ENCODE measurements at regions not wholly inside any gene's neighbourhood (a gene's known extent, or its start where the extent isn't known, plus 50 kb on each side); places are given as distances from the start of the nearest gene placed in this dataset.
A peak's percentile ranks its signal among the peaks of the same experiment; 100 is the strongest.

GRCh38 chr7:54932818-54933543, 85.8 kb upstream of the EGFR start:
- TF ChIP-seq, protein P1, sequence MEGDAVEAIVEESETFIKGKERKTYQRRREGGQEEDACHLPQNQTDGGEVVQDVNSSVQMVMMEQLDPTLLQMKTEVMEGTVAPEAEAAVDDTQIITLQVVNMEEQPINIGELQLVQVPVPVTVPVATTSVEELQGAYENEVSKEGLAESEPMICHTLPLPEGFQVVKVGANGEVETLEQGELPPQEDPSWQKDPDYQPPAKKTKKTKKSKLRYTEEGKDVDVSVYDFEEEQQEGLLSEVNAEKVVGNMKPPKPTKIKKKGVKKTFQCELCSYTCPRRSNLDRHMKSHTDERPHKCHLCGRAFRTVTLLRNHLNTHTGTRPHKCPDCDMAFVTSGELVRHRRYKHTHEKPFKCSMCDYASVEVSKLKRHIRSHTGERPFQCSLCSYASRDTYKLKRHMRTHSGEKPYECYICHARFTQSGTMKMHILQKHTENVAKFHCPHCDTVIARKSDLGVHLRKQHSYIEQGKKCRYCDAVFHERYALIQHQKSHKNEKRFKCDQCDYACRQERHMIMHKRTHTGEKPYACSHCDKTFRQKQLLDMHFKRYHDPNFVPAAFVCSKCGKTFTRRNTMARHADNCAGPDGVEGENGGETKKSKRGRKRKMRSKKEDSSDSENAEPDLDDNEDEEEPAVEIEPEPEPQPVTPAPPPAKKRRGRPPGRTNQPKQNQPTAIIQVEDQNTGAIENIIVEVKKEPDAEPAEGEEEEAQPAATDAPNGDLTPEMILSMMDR (IDR thresholded peaks at IDR 0.05) = no peak
- no peaks in the 10 kb centered on the region for H3K36me3 Mint-ChIP-seq (ENCODE audit: unreplicated experiment)
- peak overlapping the region; percentile 87 for H3K4me3 Mint-ChIP-seq (ENCODE audit: unreplicated experiment)
- H3K4me1 Mint-ChIP-seq (ENCODE audit: unreplicated experiment) = peaks cover 11% of the 10 kb centered on the region
- no peaks in the 10 kb centered on the region for H3K27me3 Mint-ChIP-seq (ENCODE audit: unreplicated experiment)
- no peak for DNase-seq (ENCODE audit: extremely low spot score, unreplicated experiment)
- peak overlapping the region; percentile 87 for H3K27ac Mint-ChIP-seq (ENCODE audit: unreplicated experiment)
- H3K9me3 Mint-ChIP-seq (ENCODE audit: unreplicated experiment) = peaks cover 26% of the 10 kb centered on the region

DNA sequence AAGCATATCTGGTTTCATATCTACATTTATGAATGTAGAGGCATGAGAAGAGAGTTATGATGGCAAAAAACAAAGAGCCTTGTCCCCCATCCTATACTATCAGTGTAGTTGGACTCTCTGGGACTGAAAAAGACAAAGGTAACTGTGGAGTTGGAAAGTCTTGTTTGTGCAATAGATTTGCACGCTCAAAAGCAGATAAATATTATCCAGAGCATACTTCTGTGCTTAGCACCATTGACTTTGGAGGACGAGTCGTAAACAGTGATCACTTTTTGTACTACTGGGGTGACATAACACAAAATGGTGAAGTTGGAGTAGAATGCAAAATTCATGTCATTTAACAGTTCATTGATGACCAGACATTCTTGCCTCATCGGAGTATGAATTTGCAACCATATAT, 85.2 kb upstream of the EGFR start:
- no peak for DNase-seq (ENCODE audit: extremely low spot score, unreplicated experiment)
- H3K4me3 Mint-ChIP-seq (ENCODE audit: unreplicated experiment) = peak overlapping the region; percentile 87
- H3K27me3 Mint-ChIP-seq (ENCODE audit: unreplicated experiment) = no peaks in the 10 kb centered on the region
- peak overlapping the region; percentile 87 for H3K27ac Mint-ChIP-seq (ENCODE audit: unreplicated experiment)
- H3K4me1 Mint-ChIP-seq (ENCODE audit: unreplicated experiment) = peaks cover 11% of the 10 kb centered on the region
- TF ChIP-seq, protein P1 (IDR thresholded peaks at IDR 0.05) = no peak
- H3K9me3 Mint-ChIP-seq (ENCODE audit: unreplicated experiment) = peaks cover 23% of the 10 kb centered on the region
- H3K36me3 Mint-ChIP-seq (ENCODE audit: unreplicated experiment) = no peaks in the 10 kb centered on the region

GRCh38 chr7:54940748-54941147, 78.1 kb upstream of the EGFR start:
- no peak for DNase-seq (ENCODE audit: extremely low spot score, unreplicated experiment)
- Mint-ChIP-seq H3K9me3 (ENCODE audit: unreplicated experiment) (peaks cover 4% of the 10 kb centered on the region), H3K36me3 (ENCODE audit: unreplicated experiment) (no peaks in the 10 kb centered on the region), H3K27ac (ENCODE audit: unreplicated experiment) (no peak overlapping the region), H3K27me3 (ENCODE audit: unreplicated experiment) (no peaks in the 10 kb centered on the region), H3K4me1 (ENCODE audit: unreplicated experiment) (peaks cover 10% of the 10 kb centered on the region), H3K4me3 (ENCODE audit: unreplicated experiment) (no peak overlapping the region)
- TF ChIP-seq, protein P1 (IDR thresholded peaks at IDR 0.05) = no peak

DNA sequence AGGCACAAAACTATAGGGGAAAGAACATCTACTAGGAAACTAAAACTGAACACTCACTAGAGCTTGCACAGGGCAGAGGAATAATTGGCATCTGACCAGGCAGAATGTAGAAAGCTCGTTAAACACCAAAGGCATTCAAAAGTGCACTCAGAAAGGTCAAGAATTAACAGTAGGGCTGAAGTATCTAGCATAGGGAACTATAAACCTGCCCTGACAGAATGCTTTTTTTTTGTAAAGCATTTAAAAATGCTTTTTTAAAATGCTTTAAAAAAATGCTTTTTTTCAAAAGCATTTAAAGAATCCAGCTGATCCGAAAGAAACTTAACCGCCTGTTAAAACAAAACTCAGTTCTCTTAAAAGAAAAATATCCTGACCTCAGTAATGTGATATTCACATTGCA, 74.6 kb upstream of the EGFR start:
- Mint-ChIP-seq H3K27ac (ENCODE audit: unreplicated experiment) (peak overlapping the region; percentile 66), H3K36me3 (ENCODE audit: unreplicated experiment) (no peaks in the 10 kb centered on the region)
- no peak for DNase-seq (ENCODE audit: extremely low spot score, unreplicated experiment)

DNA sequence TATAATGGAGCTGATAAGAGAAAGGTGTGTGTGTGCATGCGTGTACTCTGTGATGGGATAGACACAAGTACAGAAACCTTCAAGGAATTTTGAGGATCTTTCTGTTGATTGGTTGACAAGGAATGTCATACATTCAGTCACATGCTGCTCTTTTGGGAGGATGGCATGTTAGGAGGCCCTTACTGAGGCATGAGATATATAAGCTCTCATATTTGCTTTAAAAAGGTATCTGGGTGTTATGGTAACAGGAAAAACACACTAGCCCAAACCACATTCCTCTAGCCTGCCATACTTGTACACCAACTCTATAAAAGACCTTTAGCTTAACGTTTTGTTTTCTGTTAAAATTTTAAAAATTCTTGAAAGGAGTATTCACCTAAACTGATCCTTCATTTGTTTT, 72.5 kb upstream of the EGFR start:
- no peaks in the 10 kb centered on the region for H3K27me3 Mint-ChIP-seq (ENCODE audit: unreplicated experiment)
- H3K4me1 Mint-ChIP-seq (ENCODE audit: unreplicated experiment) = peaks cover 17% of the 10 kb centered on the region
- no peak overlapping the region for H3K4me3 Mint-ChIP-seq (ENCODE audit: unreplicated experiment)
- TF ChIP-seq, protein P1 (IDR thresholded peaks at IDR 0.05) = no peak
- no peak for DNase-seq (ENCODE audit: extremely low spot score, unreplicated experiment)
- peaks cover 4% of the 10 kb centered on the region for H3K36me3 Mint-ChIP-seq (ENCODE audit: unreplicated experiment)
- no peak overlapping the region for H3K27ac Mint-ChIP-seq (ENCODE audit: unreplicated experiment)
- peaks cover 7% of the 10 kb centered on the region for H3K9me3 Mint-ChIP-seq (ENCODE audit: unreplicated experiment)

More for the DNA sequence above, 74.6 kb upstream of the EGFR start:
- H3K4me1 Mint-ChIP-seq (ENCODE audit: unreplicated experiment) = peaks cover 17% of the 10 kb centered on the region
- H3K4me3 Mint-ChIP-seq (ENCODE audit: unreplicated experiment) = no peak overlapping the region
- H3K27me3 Mint-ChIP-seq (ENCODE audit: unreplicated experiment) = no peaks in the 10 kb centered on the region
- peaks cover 4% of the 10 kb centered on the region for H3K9me3 Mint-ChIP-seq (ENCODE audit: unreplicated experiment)
- TF ChIP-seq, protein P1 (IDR thresholded peaks at IDR 0.05) = no peak

All from osteocyte (in vitro differentiated cells).